HEK293T (cell line): ENCODE measurements at regions not wholly inside any gene's neighbourhood (a gene's known extent, or its start where the extent isn't known, plus 50 kb on each side); places are given as distances from the start of the nearest gene placed in this dataset.

Source experiments
- FOXK2 ChIP-seq: fragments of 450-650 bp; IDR thresholded peaks from 2 replicates; pipeline ENCODE4 v1.6.1; 2016; ENCODE audit warnings: mild to moderate bottlenecking
- FOXM1 ChIP-seq: fragments of 450-650 bp; IDR thresholded peaks from 2 replicates; pipeline ENCODE4 v1.6.1; 2017; ENCODE audit warnings: mild to moderate bottlenecking, borderline replicate concordance

- TF ChIP-seq FOXK2 (no peak), FOXM1 (no peak)
Measured at GRCh38 chr3:22916933-22917332, 286.2 kb upstream of the UBE2E2 start.
